SK-N-SH (cell line): ENCODE measurements at regions not wholly inside any gene's neighbourhood (a gene's known extent, or its start where the extent isn't known, plus 50 kb on each side); places are given as distances from the start of the nearest gene placed in this dataset.

ENCODE experiments used
- CTCF ChIA-PET: fragments of 300-600, 350-600 bp; formaldehyde crosslinking; extraction: SDS; loops from one replicate; lab custom pipeline; 2021; lab: Yijun Ruan, JAX
- POLR2A ChIA-PET: fragments of 350-600 bp; sonication (Branson Sonifier 250); formaldehyde crosslinking; extraction: SDS; loops from one replicate; lab custom pipeline; 2020; ENCODE audit warnings: antibody characterized with exemption, inconsistent platforms; lab: Yijun Ruan, JAX
- DNase-seq: peaks from one replicate; pipeline ENCODE4 v3.0.0; 2012
- H2AFZ ChIP-seq: fragments of 200-600 bp; sonication (generic); 2 replicates; pipeline ENCODE4 v1.8.1; 2016; ENCODE audit warnings: antibody characterized with exemption, mild to moderate bottlenecking, low read depth
- H3F3A ChIP-seq: fragments of 200-600 bp; sonication (generic); replicated peaks from 2 replicates; pipeline ENCODE3; 2016; ENCODE audit warnings: antibody characterized with exemption, mild to moderate bottlenecking; ENCODE audit not compliant: insufficient read depth
- H3K27ac ChIP-seq, 2 experiments: fragments of 200-500 bp in 1 of 2; fragments of 200-600 bp in 1 of 2; sonication (Bioruptor generic) in 1 of 2; sonication (generic), shearing (Covaris generic) in 1 of 2; 2 replicates each; pipeline versions ENCODE4 v1.5.1 to v1.6.1; 2014 to 2016; ENCODE audit warnings: low read depth in 2 of 2, inconsistent platforms in 1 of 2, low read length in 1 of 2, mild to moderate bottlenecking in 1 of 2, mixed read lengths in 1 of 2
- H3K27me3 ChIP-seq: fragments of 200-600 bp; sonication (generic), shearing (Covaris generic); 2 replicates; pipeline ENCODE4 v1.6.1; 2016; ENCODE audit warnings: mixed run types; ENCODE audit not compliant: insufficient read depth
- H3K36me3 ChIP-seq, 2 experiments: fragments of 200-500 bp in 1 of 2; fragments of 200-600 bp in 1 of 2; sonication (Bioruptor generic) in 1 of 2; sonication (generic) in 1 of 2; replicated peaks in 1 of 2; 2 replicates each; pipeline versions ENCODE3 to v1.5.1; 2014 to 2016; ENCODE audit warnings: low read length in 1 of 2, mild to moderate bottlenecking in 1 of 2; ENCODE audit not compliant: insufficient read depth in 2 of 2, control insufficient read depth in 1 of 2
- H3K4me1 ChIP-seq, 2 experiments: fragments of 200-500 bp in 1 of 2; fragments of 200-600 bp in 1 of 2; sonication (Bioruptor generic) in 1 of 2; sonication (generic), shearing (Covaris generic) in 1 of 2; 2 replicates each; pipeline versions ENCODE4 v1.5.1 to v1.6.1; 2014 to 2016; ENCODE audit warnings: low read depth in 1 of 2, low read length in 1 of 2, mixed run types in 1 of 2; ENCODE audit not compliant: insufficient read depth in 2 of 2, control insufficient read depth in 1 of 2
- H3K4me2 ChIP-seq: fragments of 200-600 bp; sonication (generic), shearing (Covaris generic); 2 replicates; pipeline ENCODE4 v1.6.1; 2017; ENCODE audit warnings: mixed run types
- H3K4me3 ChIP-seq, 2 experiments: fragments of 200-500 bp in 1 of 2; fragments of 200-600 bp in 1 of 2; sonication (Bioruptor generic) in 1 of 2; sonication (generic), shearing (Covaris generic) in 1 of 2; 2 replicates each; pipeline versions ENCODE4 v1.5.1 to v1.8.1; 2014 to 2016; ENCODE audit warnings: low read depth in 2 of 2, inconsistent platforms in 1 of 2, low read length in 1 of 2, mild to moderate bottlenecking in 1 of 2, mixed read lengths in 1 of 2, moderate library complexity in 1 of 2
- H3K79me2 ChIP-seq: fragments of 200-600 bp; sonication (generic); 2 replicates; pipeline ENCODE4 v1.8.1; 2017; ENCODE audit warnings: mild to moderate bottlenecking; ENCODE audit not compliant: insufficient read depth
- H3K9ac ChIP-seq: fragments of 200-600 bp; sonication (generic); 2 replicates; pipeline ENCODE4 v1.6.1; 2017; ENCODE audit warnings: mixed run types
- H3K9me2 ChIP-seq: fragments of 200-600 bp; sonication (generic); 2 replicates; pipeline ENCODE4 v1.6.1; 2017; ENCODE audit warnings: mixed run types
- H3K9me3 ChIP-seq: fragments of 200-600 bp; sonication (generic); 2 replicates; pipeline ENCODE4 v1.6.1; 2017; ENCODE audit warnings: mixed run types, mild to moderate bottlenecking, moderate library complexity
- H4K20me1 ChIP-seq: fragments of 200-600 bp; sonication (generic); 2 replicates; pipeline ENCODE4 v1.6.1; 2017; ENCODE audit warnings: mild to moderate bottlenecking, mixed run types; ENCODE audit not compliant: insufficient read depth
- CHD2 ChIP-seq: fragments of 150-350 bp; IDR thresholded peaks from 2 replicates; pipeline ENCODE4 v1.6.1; 2018; ENCODE audit warnings: low read length; ENCODE audit not compliant: partially characterized antibody
- ELF1 ChIP-seq: IDR thresholded peaks from 2 replicates; pipeline ENCODE4 v1.4.0; 2012
- FOSL2 ChIP-seq: IDR thresholded peaks from 2 replicates; pipeline ENCODE4 v1.4.0; 2012; ENCODE audit warnings: low read depth, mild to moderate bottlenecking, moderate library complexity, borderline replicate concordance
- GABPA ChIP-seq: IDR thresholded peaks from 2 replicates; pipeline ENCODE4 v1.4.0; 2012; ENCODE audit warnings: low read depth, mild to moderate bottlenecking
- MXI1 ChIP-seq: IDR thresholded peaks from 2 replicates; pipeline ENCODE4 v1.6.1; 2012; ENCODE audit warnings: mild to moderate bottlenecking, low read depth, low read length, improper control_type of control experiment
- NFIC ChIP-seq: IDR thresholded peaks from 2 replicates; pipeline ENCODE4 v1.4.0; 2012; ENCODE audit warnings: borderline replicate concordance
- NRF1 ChIP-seq: IDR thresholded peaks from 2 replicates; pipeline ENCODE4 v1.6.1; 2012; ENCODE audit warnings: low read depth, mild to moderate bottlenecking, low read length
- POLR2AphosphoS5 ChIP-seq: IDR thresholded peaks from 2 replicates; pipeline ENCODE4 v1.6.1; 2012; ENCODE audit warnings: low read depth, low read length
- RAD21 ChIP-seq: IDR thresholded peaks from 2 replicates; pipeline ENCODE4 v1.6.1; 2012; ENCODE audit warnings: mild to moderate bottlenecking, low read length
- TEAD4 ChIP-seq: IDR thresholded peaks from 2 replicates; pipeline ENCODE4 v1.4.0; 2012; ENCODE audit warnings: mild to moderate bottlenecking, borderline replicate concordance; ENCODE audit not compliant: insufficient read depth
- YY1 ChIP-seq: IDR thresholded peaks from 2 replicates; pipeline ENCODE4 v1.4.0; 2012; ENCODE audit warnings: low read depth, mild to moderate bottlenecking
- WGBS: methylation state at CpG from one replicate; pipeline ENCODE4 v1.1.6; 2017; ENCODE audit warnings: low lambda C conversion rate; 5-methylcytosine and 5-hydroxymethylcytosine counted together
- TF ChIP-seq, protein P1 (sequence below): IDR thresholded peaks from 2 replicates; pipeline ENCODE4 v1.4.0; 2012; ENCODE audit warnings: low read depth
- TF ChIP-seq, protein P2 (sequence below): IDR thresholded peaks from 2 replicates; pipeline ENCODE4 v1.4.0; 2012; ENCODE audit warnings: low read depth, borderline replicate concordance

DNA sequence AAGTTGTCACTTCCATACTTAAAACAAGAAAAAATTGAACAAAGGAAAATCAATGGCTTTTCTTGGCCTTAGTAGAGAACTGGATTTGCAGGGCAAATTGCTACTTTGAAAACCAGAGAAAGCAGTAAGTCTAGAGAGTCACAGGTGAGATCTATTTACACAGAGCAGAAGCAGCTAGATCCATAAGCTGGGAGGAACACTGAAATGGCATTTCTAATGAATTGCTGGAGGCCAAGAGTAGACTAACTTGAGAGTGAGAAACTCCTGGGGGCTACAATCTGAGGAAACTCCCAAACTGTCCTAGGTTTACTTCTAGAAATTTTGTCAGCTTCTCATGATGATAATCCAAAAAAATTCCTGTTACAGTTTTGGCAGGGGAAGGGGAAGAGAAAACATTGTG, 133.3 kb downstream of the SPCS3 start:
- TF ChIP-seq CHD2 (no peak), NFIC (no peak), NRF1 (no peak), ELF1 (no peak), GABPA (no peak), TEAD4 (no peak), MXI1 (no peak), POLR2AphosphoS5 (no peak), FOSL2 (no peak)
- TF ChIP-seq, protein P1, sequence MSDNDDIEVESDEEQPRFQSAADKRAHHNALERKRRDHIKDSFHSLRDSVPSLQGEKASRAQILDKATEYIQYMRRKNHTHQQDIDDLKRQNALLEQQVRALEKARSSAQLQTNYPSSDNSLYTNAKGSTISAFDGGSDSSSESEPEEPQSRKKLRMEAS, result no peak
- TF ChIP-seq, all 33 proteins: peak for 0
- ChIA-PET CTCF (interaction anchor here (0.7 kb wide), 1 partner anchor 294 kb away, joined by 3 read pairs; no protein-coding TSS in a partner anchor), POLR2A (no interaction called here)
- no peaks in the 10 kb centered on the region for H3K9me2 ChIP-seq
- H3K9me3 ChIP-seq, result peaks cover 2% of the 10 kb centered on the region; the same call in 1 of the 2 replicates
- H3K4me3 ChIP-seq, result no peak overlapping the region
- no peaks in the 10 kb centered on the region for H3K79me2 ChIP-seq
- peaks cover 3% of the 10 kb centered on the region for H3F3A ChIP-seq
- H3K4me2 ChIP-seq, result no peak overlapping the region
- no peaks in the 10 kb centered on the region for H4K20me1 ChIP-seq
- no peaks in the 10 kb centered on the region for H3K4me1 ChIP-seq
- no peaks in the 10 kb centered on the region for H3K27me3 ChIP-seq
- H2AFZ ChIP-seq, result no peak overlapping the region
- no peak for DNase-seq
- no peak overlapping the region for H3K27ac ChIP-seq
- H3K36me3 ChIP-seq, result no peaks in the 10 kb centered on the region
- H3K9ac ChIP-seq, result no peak overlapping the region

DNA sequence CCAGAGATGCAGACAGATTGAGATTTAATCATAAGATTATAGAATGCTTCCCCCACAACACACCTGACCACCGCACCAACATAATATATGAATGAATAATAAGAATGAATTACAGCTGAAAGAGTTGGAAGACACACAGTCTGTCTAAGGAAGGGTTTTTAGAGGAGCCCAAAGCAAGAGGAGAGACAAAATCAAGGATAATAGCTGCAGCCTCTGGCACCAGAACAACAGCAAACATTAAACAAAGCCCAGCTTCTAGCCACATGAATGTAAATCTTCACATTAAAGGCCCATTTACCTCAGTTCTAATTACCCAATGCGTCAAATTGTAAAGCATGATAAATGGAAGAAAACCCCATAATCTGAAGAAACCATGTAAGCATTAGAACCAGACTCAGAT, 133.9 kb downstream of the SPCS3 start:
- TF ChIP-seq, protein P2, sequence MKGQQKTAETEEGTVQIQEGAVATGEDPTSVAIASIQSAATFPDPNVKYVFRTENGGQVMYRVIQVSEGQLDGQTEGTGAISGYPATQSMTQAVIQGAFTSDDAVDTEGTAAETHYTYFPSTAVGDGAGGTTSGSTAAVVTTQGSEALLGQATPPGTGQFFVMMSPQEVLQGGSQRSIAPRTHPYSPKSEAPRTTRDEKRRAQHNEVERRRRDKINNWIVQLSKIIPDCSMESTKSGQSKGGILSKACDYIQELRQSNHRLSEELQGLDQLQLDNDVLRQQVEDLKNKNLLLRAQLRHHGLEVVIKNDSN, result no peak
- TF ChIP-seq YY1, result no peak
- no peak for TF ChIP-seq NRF1
- Histone ChIP-seq H3K9ac (no peak overlapping the region), H3F3A (peaks cover 3% of the 10 kb centered on the region), H2AFZ (no peak overlapping the region), H3K4me1 (no peaks in the 10 kb centered on the region), H3K9me2 (no peaks in the 10 kb centered on the region), H3K4me2 (no peak overlapping the region), H3K27ac (no peak overlapping the region), H3K4me3 (no peak overlapping the region), H3K9me3 (peaks cover 2% of the 10 kb centered on the region; the same call in 1 of the 2 replicates), H3K79me2 (no peaks in the 10 kb centered on the region), H3K36me3 (no peaks in the 10 kb centered on the region), H3K27me3 (no peaks in the 10 kb centered on the region), H4K20me1 (no peaks in the 10 kb centered on the region)
- 17% methylated on average over 2 of the region's 2 CpGs for WGBS
- ChIA-PET CTCF (no interaction called here), POLR2A (no interaction called here)
- DNase-seq, result no peak

DNA sequence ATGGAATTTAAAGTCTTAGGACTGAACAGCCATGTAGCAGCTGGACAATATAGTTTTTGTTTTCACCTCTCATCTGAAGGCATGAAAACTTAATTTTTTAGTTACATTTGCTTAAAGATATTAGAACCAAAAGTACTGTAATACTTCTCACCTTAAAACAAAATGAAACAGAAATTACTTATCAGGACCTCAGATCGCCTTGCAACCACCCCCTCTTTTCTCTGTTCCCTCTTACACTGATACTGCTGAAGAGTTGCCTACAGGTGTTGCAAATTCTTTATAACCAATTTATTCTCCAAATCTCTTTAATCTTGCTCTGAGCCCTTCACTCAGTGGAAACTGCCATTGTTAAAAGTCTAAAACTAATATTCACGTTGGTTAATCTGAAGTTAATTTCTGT, 145.0 kb downstream of the SPCS3 start:
- H3K4me3 ChIP-seq, result no peak overlapping the region
- no peak for DNase-seq
- no peaks in the 10 kb centered on the region; the same call in 1 of the 2 replicates for H3K27me3 ChIP-seq
- 29% methylated on average over 2 of the region's 2 CpGs for WGBS
- peaks cover 5% of the 10 kb centered on the region for H3F3A ChIP-seq
- H3K4me1 ChIP-seq, result no peaks in the 10 kb centered on the region; a peak in 1 of 4 replicates
- no peaks in the 10 kb centered on the region for H3K9me2 ChIP-seq
- no peaks in the 10 kb centered on the region for H3K79me2 ChIP-seq
- no peak overlapping the region for H3K9ac ChIP-seq
- H3K9me3 ChIP-seq, result 0 out of 2 replicates have a peak, but pooled peaks cover 4% of the 10 kb centered on the region
- TF ChIP-seq RAD21, result no peak
- no peak overlapping the region for H2AFZ ChIP-seq
- ChIA-PET POLR2A (no interaction called here), CTCF (no interaction called here)
- H4K20me1 ChIP-seq, result no peaks in the 10 kb centered on the region
- H3K36me3 ChIP-seq, result no peaks in the 10 kb centered on the region
- H3K4me2 ChIP-seq, result no peak overlapping the region
- no peak overlapping the region; a peak in 1 of 4 replicates for H3K27ac ChIP-seq
